ENCODE measurements at regions not wholly inside any gene's neighbourhood (a gene's known extent, or its start where the extent isn't known, plus 50 kb on each side); places are given as distances from the start of the nearest gene placed in this dataset.
"Not testable (repeated sequence)": the region's sequence is repeated elsewhere in the genome, so short reads cannot be mapped to it uniquely, and the experiment has no call there.

DNA sequence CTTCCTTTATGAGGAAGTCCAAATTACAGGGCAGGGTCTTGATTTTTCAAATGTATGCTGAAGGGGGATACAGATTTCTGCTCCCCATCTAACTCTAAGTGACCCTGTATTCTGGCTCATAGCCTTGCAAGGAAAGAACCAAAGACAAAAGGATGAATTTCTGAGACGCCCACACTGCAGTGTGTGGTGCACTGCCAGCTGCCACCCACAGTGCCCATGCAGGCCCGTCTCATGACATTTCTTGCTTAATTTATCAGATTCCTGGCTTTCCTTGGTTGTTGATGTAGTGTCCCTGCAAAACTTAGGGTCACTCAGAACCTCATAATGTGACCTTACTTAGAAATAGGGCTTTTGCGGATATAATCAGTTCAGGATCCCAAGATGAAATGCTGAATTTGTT, 68.0 kb downstream of the CBLN4 start:
- Histone ChIP-seq H3K27ac (no peak overlapping the region), H3K4me1 (no peaks in the 10 kb centered on the region), H3K36me3 (no peaks in the 10 kb centered on the region), H3K27me3 (no peaks in the 10 kb centered on the region), H3K4me3 (no peak overlapping the region), H3K9me3 (no peaks in the 10 kb centered on the region)
- ATAC-seq, result no peak
- WGBS (ENCODE audit: insufficient coverage, low coverage, low lambda C conversion rate, missing lambda C conversion rate), result 71% methylated on average over 2 of the region's 3 CpGs
- no peak for DNase-seq
- intact Hi-C loops (cut with DNase I), result no loop called here
- TF ChIP-seq, protein P1, sequence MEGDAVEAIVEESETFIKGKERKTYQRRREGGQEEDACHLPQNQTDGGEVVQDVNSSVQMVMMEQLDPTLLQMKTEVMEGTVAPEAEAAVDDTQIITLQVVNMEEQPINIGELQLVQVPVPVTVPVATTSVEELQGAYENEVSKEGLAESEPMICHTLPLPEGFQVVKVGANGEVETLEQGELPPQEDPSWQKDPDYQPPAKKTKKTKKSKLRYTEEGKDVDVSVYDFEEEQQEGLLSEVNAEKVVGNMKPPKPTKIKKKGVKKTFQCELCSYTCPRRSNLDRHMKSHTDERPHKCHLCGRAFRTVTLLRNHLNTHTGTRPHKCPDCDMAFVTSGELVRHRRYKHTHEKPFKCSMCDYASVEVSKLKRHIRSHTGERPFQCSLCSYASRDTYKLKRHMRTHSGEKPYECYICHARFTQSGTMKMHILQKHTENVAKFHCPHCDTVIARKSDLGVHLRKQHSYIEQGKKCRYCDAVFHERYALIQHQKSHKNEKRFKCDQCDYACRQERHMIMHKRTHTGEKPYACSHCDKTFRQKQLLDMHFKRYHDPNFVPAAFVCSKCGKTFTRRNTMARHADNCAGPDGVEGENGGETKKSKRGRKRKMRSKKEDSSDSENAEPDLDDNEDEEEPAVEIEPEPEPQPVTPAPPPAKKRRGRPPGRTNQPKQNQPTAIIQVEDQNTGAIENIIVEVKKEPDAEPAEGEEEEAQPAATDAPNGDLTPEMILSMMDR (IDR thresholded peaks at IDR 0.05), result no peak
- no peak for TF ChIP-seq POLR2A (IDR thresholded peaks at IDR 0.05)

DNA sequence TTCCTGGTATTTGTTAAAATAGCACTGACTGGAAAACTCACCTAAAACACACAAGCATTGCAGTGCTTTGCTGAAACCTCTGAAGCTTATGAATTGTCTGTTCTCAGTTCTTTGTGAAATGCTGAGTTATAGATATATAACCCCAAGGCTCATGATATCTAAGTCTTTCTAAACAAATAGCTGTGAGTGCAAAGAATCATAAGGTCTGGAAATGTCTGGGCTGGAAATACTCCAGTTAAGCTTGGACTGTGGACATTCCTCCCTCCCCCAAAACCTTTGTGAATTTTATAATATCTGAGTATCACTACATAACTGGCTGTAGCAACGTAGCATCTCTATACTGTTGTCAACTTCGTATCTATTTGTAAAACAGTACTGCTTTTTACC, 69.1 kb downstream of the CBLN4 start:
- no peaks in the 10 kb centered on the region for H3K4me1 ChIP-seq
- intact Hi-C loops (cut with DNase I), result no loop called here
- TF ChIP-seq, protein P1 (IDR thresholded peaks at IDR 0.05), result no peak
- TF ChIP-seq POLR2A (IDR thresholded peaks at IDR 0.05), result no peak
- no peaks in the 10 kb centered on the region for H3K27me3 ChIP-seq
- no peaks in the 10 kb centered on the region for H3K36me3 ChIP-seq
- no peak overlapping the region for H3K4me3 ChIP-seq
- no peaks in the 10 kb centered on the region for H3K9me3 ChIP-seq
- WGBS (ENCODE audit: insufficient coverage, low coverage, low lambda C conversion rate, missing lambda C conversion rate), result 82% methylated on average over 2 of the region's 2 CpGs
- ATAC-seq, result no peak
- no peak overlapping the region for H3K27ac ChIP-seq
- DNase-seq, result no peak

- Histone ChIP-seq H3K9me3 (no peaks in the 10 kb centered on the region), H3K36me3 (no peaks in the 10 kb centered on the region), H3K27me3 (no peaks in the 10 kb centered on the region), H3K27ac (no peak overlapping the region), H3K4me3 (no peak overlapping the region), H3K4me1 (no peaks in the 10 kb centered on the region)
- intact Hi-C loops (cut with DNase I), result no loop called here
- ATAC-seq (no peak), DNase-seq (no peak)
- 44% methylated on average over 3 of the region's 3 CpGs for WGBS (ENCODE audit: insufficient coverage, low coverage, low lambda C conversion rate, missing lambda C conversion rate)
- no peak for TF ChIP-seq POLR2A (IDR thresholded peaks at IDR 0.05)
- TF ChIP-seq, protein P1 (IDR thresholded peaks at IDR 0.05), result no peak
These were observed 69.7 kb downstream of the CBLN4 start for GRCh38 chr20:55935448-55936208.

DNA sequence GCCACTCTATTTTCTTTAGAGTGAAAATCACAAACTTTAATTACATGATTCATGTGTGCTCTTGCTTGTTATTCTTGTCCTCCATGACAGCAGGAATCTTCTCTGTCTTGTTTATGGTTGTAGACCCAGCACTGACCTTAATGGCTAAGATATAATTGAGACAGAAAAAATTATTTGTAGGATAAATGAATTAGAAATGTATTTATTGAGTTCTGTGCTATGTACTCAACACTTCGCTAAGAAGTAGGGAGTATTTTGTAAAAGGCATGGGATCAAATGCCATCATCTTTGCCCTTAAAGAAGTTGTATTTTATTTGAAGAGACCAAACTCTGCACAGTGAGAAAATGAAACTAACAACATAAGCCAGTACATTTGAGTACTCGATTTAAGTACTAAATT, 71.2 kb downstream of the CBLN4 start:
- 74% methylated on average over 2 of the region's 2 CpGs for WGBS (ENCODE audit: insufficient coverage, low coverage, low lambda C conversion rate, missing lambda C conversion rate)
- Histone ChIP-seq H3K4me3 (no peak overlapping the region), H3K9me3 (no peaks in the 10 kb centered on the region), H3K27ac (no peak overlapping the region), H3K27me3 (no peaks in the 10 kb centered on the region), H3K36me3 (no peaks in the 10 kb centered on the region), H3K4me1 (no peaks in the 10 kb centered on the region)
- DNase-seq, result no peak
- intact Hi-C loops (cut with DNase I), result no loop called here
- no peak for ATAC-seq
- TF ChIP-seq, protein P1 (IDR thresholded peaks at IDR 0.05), result no peak
- TF ChIP-seq POLR2A (IDR thresholded peaks at IDR 0.05), result no peak

DNA sequence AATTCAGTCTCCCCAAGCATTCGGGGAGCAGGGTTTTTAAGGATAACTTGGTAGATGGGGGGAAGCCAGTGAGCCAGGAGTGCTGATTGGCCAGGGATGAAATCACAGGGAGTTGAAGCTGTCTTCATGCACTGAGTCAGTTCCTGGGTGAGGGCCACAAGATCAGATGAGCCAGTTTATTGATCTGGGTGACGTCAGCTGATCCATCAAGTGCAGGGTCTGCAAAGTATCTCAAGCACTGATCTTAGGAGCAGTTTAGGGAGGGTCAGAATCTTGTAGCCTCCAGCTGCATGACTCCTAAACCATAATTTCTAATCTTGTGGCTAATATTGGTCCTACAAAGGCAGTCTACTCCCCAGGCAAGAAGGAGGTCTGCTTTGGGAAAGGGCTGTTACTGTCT, 74.4 kb downstream of the CBLN4 start:
- ATAC-seq; intact Hi-C loops (cut with DNase I): not testable (repeated sequence)
- WGBS (ENCODE audit: insufficient coverage, low coverage, low lambda C conversion rate, missing lambda C conversion rate), result 50% methylated on average over 2 of the region's 2 CpGs

More for the DNA sequence above, 74.4 kb downstream of the CBLN4 start:
- H3K9me3 ChIP-seq, DNase-seq, H3K27me3 ChIP-seq, H3K36me3 ChIP-seq, H3K4me1 ChIP-seq, H3K27ac ChIP-seq, H3K4me3 ChIP-seq: not testable (repeated sequence)
